ENCODE measurements at regions not wholly inside any gene's neighbourhood (a gene's known extent, or its start where the extent isn't known, plus 50 kb on each side); places are given as distances from the start of the nearest gene placed in this dataset.
A peak's percentile ranks its signal among the peaks of the same experiment; 100 is the strongest.

- TF ChIP-seq POLR2AphosphoS5 (IDR thresholded peaks at IDR 0.05) (no peak), CTCF (IDR thresholded peaks at IDR 0.05 in 8 of 11, conservative IDR thresholded peaks at IDR 0.05 in 3 of 11) (no peak), POLR2A (IDR thresholded peaks at IDR 0.05) (no peak)
- DNase-seq, result no peak
- intact Hi-C loops (cut with DNase I; ENCODE audit: low total_unique reads), result no loop called here
- Histone ChIP-seq H3K27ac (peak overlapping the region in 7 of 8 donors; percentile 16 to 60 (median 51)), H3K27me3 (replicated peaks in 1 of 7) (no peaks in the 10 kb centered on the region), H3K9me3 (no peaks in the 10 kb centered on the region), H3K4me1 (peaks cover 0 to 6% (median 0%) of the 10 kb centered on the region in 6 donors), H3K36me3 (no peaks in the 10 kb centered on the region), H3K4me3 (no peak overlapping the region)
- WGBS, 5 donors, result 44 to 64% (median 46%) methylated on average over 4 of the region's 4 CpGs
Observed at GRCh38 chr10:43801140-43801539, 152.5 kb upstream of the ZNF32 start.

GRCh38 chr10:43796781-43797180 lies 148.1 kb upstream of the ZNF32 start:
- Histone ChIP-seq H3K36me3 (no peaks in the 10 kb centered on the region), H3K4me3 (no peak overlapping the region), H3K27me3 (replicated peaks in 1 of 7) (no peaks in the 10 kb centered on the region), H3K27ac (peak overlapping the region in 2 of 8 donors; percentile 1 to 15), H3K9me3 (no peaks in the 10 kb centered on the region), H3K4me1 (peaks cover 0 to 6% (median 0%) of the 10 kb centered on the region in 6 donors)
- no peak for DNase-seq
- no peak for TF ChIP-seq POLR2AphosphoS5 (IDR thresholded peaks at IDR 0.05)
- TF ChIP-seq CTCF (IDR thresholded peaks at IDR 0.05 in 8 of 11, conservative IDR thresholded peaks at IDR 0.05 in 3 of 11), result no peak
- no peak for TF ChIP-seq POLR2A (IDR thresholded peaks at IDR 0.05)
- intact Hi-C loops (cut with DNase I; ENCODE audit: low total_unique reads), result no loop called here

- WGBS, 5 donors, result 77 to 87% (median 85%) methylated on average over 4 of the region's 4 CpGs
- H3K36me3 ChIP-seq, result no peaks in the 10 kb centered on the region
- intact Hi-C loops (cut with DNase I; ENCODE audit: low total_unique reads), result no loop called here
- H3K4me3 ChIP-seq, result no peak overlapping the region
- peaks cover 0 to 6% (median 0%) of the 10 kb centered on the region in 6 donors for H3K4me1 ChIP-seq
- no peak for DNase-seq
- H3K27ac ChIP-seq, result peak overlapping the region in 4 of 8 donors; percentile 12 to 61 (median 38)
- H3K9me3 ChIP-seq, result no peaks in the 10 kb centered on the region
- TF ChIP-seq CTCF (IDR thresholded peaks at IDR 0.05 in 8 of 11, conservative IDR thresholded peaks at IDR 0.05 in 3 of 11) (no peak), POLR2AphosphoS5 (IDR thresholded peaks at IDR 0.05) (no peak), POLR2A (IDR thresholded peaks at IDR 0.05) (no peak)
- H3K27me3 ChIP-seq (replicated peaks in 1 of 7), result no peaks in the 10 kb centered on the region
Observed at GRCh38 chr10:43795639-43796038, 147.0 kb upstream of the ZNF32 start.

GRCh38 chr10:43795093-43795492 lies 146.4 kb upstream of the ZNF32 start:
- intact Hi-C loops (cut with DNase I; ENCODE audit: low total_unique reads), result no loop called here
- Histone ChIP-seq H3K4me1 (peaks cover 0 to 6% (median 0%) of the 10 kb centered on the region in 6 donors), H3K9me3 (no peaks in the 10 kb centered on the region), H3K27me3 (replicated peaks in 1 of 7) (no peaks in the 10 kb centered on the region), H3K27ac (peak overlapping the region in 4 of 8 donors; percentile 12 to 61 (median 38)), H3K4me3 (no peak overlapping the region), H3K36me3 (no peaks in the 10 kb centered on the region)
- DNase-seq, result no peak
- no peak for TF ChIP-seq POLR2A (IDR thresholded peaks at IDR 0.05)
- no peak for TF ChIP-seq POLR2AphosphoS5 (IDR thresholded peaks at IDR 0.05)
- no peak for TF ChIP-seq CTCF (IDR thresholded peaks at IDR 0.05 in 8 of 11, conservative IDR thresholded peaks at IDR 0.05 in 3 of 11)
